SU-DHL-6 (cell line): ENCODE measurements at regions not wholly inside any gene's neighbourhood (a gene's known extent, or its start where the extent isn't known, plus 50 kb on each side); places are given as distances from the start of the nearest gene placed in this dataset.
A peak's percentile ranks its signal among the peaks of the same experiment; 100 is the strongest.

Experiments used
- H2AFZ ChIP-seq: fragments of 200-600 bp; sonication (generic); 2 replicates; pipeline ENCODE4 v1.6.1; 2014; ENCODE audit warnings: low read depth, mild to moderate bottlenecking, moderate library complexity, mixed read lengths, antibody characterized with exemption, low read length; ENCODE audit not compliant: severe bottlenecking
- H3F3A ChIP-seq: fragments of 200-600 bp; shearing (Covaris generic); 2 replicates; pipeline ENCODE4 v1.6.0; 2016; ENCODE audit warnings: antibody characterized with exemption, mild to moderate bottlenecking; ENCODE audit not compliant: insufficient read depth
- H3K27ac ChIP-seq: fragments of 200-600 bp; sonication (generic); 2 replicates; pipeline ENCODE4 v1.5.1; 2016; ENCODE audit warnings: low read depth, mild to moderate bottlenecking, low read length, moderate library complexity, mixed read lengths
- H3K27me3 ChIP-seq: fragments of 200-600 bp; sonication (generic), shearing (Covaris generic); 2 replicates; pipeline ENCODE4 v1.6.0; 2014; ENCODE audit warnings: mild to moderate bottlenecking, low read length
- H3K36me3 ChIP-seq: fragments of 200-600 bp; sonication (generic); 2 replicates; pipeline ENCODE4 v1.6.1; 2014; ENCODE audit warnings: mild to moderate bottlenecking, low read length, mixed read lengths
- H3K4me2 ChIP-seq: fragments of 300-600, 200-600 bp; shearing (Covaris generic), sonication (generic); 2 replicates; pipeline ENCODE4 v1.6.0; 2014; ENCODE audit warnings: low read length, low read depth, mild to moderate bottlenecking; ENCODE audit not compliant: poor library complexity, severe bottlenecking
- H3K4me3 ChIP-seq: fragments of 200-600 bp; sonication (generic); 2 replicates; pipeline ENCODE4 v1.5.1; 2014; ENCODE audit warnings: antibody characterized with exemption, low read length, mild to moderate bottlenecking, mixed read lengths; ENCODE audit not compliant: insufficient read depth, poor library complexity, severe bottlenecking
- H3K79me2 ChIP-seq: fragments of 200-600 bp; sonication (generic); 2 replicates; pipeline ENCODE4 v1.6.1; 2014; ENCODE audit warnings: mild to moderate bottlenecking, low read length, moderate library complexity; ENCODE audit not compliant: insufficient read depth
- H3K9ac ChIP-seq: fragments of 200-600 bp; sonication (generic); 2 replicates; pipeline ENCODE4 v1.7.0; 2014; ENCODE audit warnings: mild to moderate bottlenecking, low read length
- H3K9me2 ChIP-seq: fragments of 200-600 bp; sonication (generic); replicated peaks from 2 replicates; pipeline ENCODE4 v1.6.1; 2014; ENCODE audit warnings: low read length; ENCODE audit not compliant: insufficient read depth
- H3K9me3 ChIP-seq: fragments of 200-600 bp; sonication (generic); 2 replicates; pipeline ENCODE4 v1.6.1; 2014; ENCODE audit warnings: low read length, mixed read lengths; ENCODE audit not compliant: insufficient read depth
- H4K20me1 ChIP-seq: fragments of 200-600 bp; sonication (generic); 2 replicates; pipeline ENCODE4 v1.6.1; 2014; ENCODE audit warnings: low read depth, mild to moderate bottlenecking, antibody characterized with exemption, low read length, moderate library complexity, mixed read lengths
- CTCF ChIP-seq: fragments of 200-600 bp; sonication (generic); IDR thresholded peaks from one replicate; pipeline ENCODE4 v1.5.1; 2017; ENCODE audit warnings: antibody characterized with exemption, mild to moderate bottlenecking, low read length, moderate library complexity; ENCODE audit not compliant: insufficient read depth, poor library complexity, severe bottlenecking
- EZH2phosphoT487 ChIP-seq: fragments of 200-600 bp; sonication (generic), shearing (Covaris generic); conservative IDR thresholded peaks from 2 replicates; pipeline ENCODE4 v1.6.1; 2018; ENCODE audit warnings: mild to moderate bottlenecking, antibody characterized with exemption, low read length, moderate library complexity, mixed read lengths

DNA sequence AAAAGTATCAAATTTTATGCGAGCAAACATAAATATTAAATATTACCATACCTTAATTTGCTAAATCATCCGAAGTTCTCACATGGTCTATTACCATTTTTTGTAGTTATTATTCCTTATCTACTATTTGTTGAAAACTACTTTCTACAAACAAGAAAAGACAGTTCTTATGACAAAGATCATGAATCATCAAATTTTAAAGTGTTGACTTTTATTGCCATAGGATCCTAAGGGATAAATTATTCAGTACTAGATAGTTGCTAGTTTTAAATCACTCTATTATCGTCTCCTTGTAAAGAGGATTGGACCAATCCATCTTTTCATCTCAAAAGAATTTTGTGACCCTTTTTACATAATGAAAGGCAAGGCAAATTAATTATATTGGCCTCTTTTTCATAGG, 523.6 kb upstream of the TMEFF2 start:
- TF ChIP-seq CTCF (no peak), EZH2phosphoT487 (no peak)
- H3F3A ChIP-seq: no peaks in the 10 kb centered on the region
- no peaks in the 10 kb centered on the region for H3K36me3 ChIP-seq
- H3K9me2 ChIP-seq: no peaks in the 10 kb centered on the region
- H3K27me3 ChIP-seq: no peaks in the 10 kb centered on the region
- no peak overlapping the region for H3K4me3 ChIP-seq
- H3K27ac ChIP-seq: no peak overlapping the region
- no peak overlapping the region for H3K9ac ChIP-seq
- no peaks in the 10 kb centered on the region for H4K20me1 ChIP-seq
- no peaks in the 10 kb centered on the region for H3K9me3 ChIP-seq
- no peak overlapping the region for H3K4me2 ChIP-seq
- no peaks in the 10 kb centered on the region for H3K79me2 ChIP-seq
- no peak overlapping the region for H2AFZ ChIP-seq

GRCh38 chr2:192700934-192701333, 506.2 kb upstream of the TMEFF2 start:
- H3K4me3 ChIP-seq: no peak overlapping the region
- no peak overlapping the region for H3K9ac ChIP-seq
- H3K27ac ChIP-seq: no peak overlapping the region

DNA sequence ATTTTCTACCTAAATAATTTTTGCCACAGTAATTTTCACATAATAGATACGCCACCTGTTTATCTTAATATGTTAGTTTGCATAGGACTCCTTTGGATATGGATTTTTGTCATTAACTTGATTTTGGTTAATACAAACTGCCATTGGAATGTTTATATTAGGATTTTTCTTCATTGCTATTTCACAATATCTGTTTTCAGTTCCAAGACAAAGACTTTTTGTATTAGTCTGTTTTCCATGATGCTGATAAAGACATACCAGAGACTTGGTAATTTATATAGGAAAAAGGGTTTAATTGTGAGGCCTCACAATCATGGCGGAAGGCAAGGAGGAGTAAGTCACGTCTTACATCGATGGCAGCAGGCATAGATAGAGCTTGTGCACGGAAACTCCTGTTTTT, 503.1 kb upstream of the TMEFF2 start:
- no peak overlapping the region for H3K4me3 ChIP-seq
- H4K20me1 ChIP-seq: no peaks in the 10 kb centered on the region
- no peaks in the 10 kb centered on the region for H3K9me3 ChIP-seq
- H3K4me2 ChIP-seq: no peak overlapping the region
- no peak overlapping the region for H3K27ac ChIP-seq
- H3K9ac ChIP-seq: no peak overlapping the region
- no peak for TF ChIP-seq EZH2phosphoT487
- TF ChIP-seq CTCF: no peak
- no peaks in the 10 kb centered on the region for H3F3A ChIP-seq
- H3K79me2 ChIP-seq: no peaks in the 10 kb centered on the region
- no peak overlapping the region for H2AFZ ChIP-seq
- no peaks in the 10 kb centered on the region for H3K27me3 ChIP-seq
- no peaks in the 10 kb centered on the region for H3K36me3 ChIP-seq
- H3K9me2 ChIP-seq: no peaks in the 10 kb centered on the region

More at GRCh38 chr2:192700934-192701333, 506.2 kb upstream of the TMEFF2 start:
- Histone ChIP-seq H3K4me2 (no peak overlapping the region), H3K9me3 (no peaks in the 10 kb centered on the region), H4K20me1 (no peaks in the 10 kb centered on the region), H3K9me2 (no peaks in the 10 kb centered on the region), H3F3A (no peaks in the 10 kb centered on the region), H3K79me2 (no peaks in the 10 kb centered on the region), H2AFZ (no peak overlapping the region), H3K36me3 (no peaks in the 10 kb centered on the region), H3K27me3 (no peaks in the 10 kb centered on the region)
- TF ChIP-seq EZH2phosphoT487 (no peak), CTCF (no peak)

DNA sequence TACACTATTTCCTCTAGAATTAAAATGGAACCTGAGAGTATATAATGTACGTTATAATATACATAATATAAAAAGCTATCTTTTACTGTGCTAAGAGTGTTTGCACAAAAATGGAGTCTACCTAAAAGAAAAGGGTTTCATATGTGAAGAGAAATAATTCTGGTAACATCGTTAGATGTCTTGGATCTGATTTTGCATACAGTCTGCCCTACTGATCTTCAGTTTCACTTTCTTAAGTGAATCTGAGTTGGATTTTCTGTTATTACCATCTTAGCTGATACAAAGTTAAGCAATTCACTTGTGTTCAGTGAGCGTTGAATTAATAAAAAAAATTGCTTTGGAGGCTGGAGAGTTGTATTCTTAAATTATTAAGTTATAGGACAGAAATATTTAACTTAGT, 502.1 kb upstream of the TMEFF2 start:
- Histone ChIP-seq H4K20me1 (no peaks in the 10 kb centered on the region), H3K36me3 (no peaks in the 10 kb centered on the region), H2AFZ (no peak overlapping the region), H3K4me3 (no peak overlapping the region), H3K27ac (no peak overlapping the region), H3K9me3 (no peaks in the 10 kb centered on the region), H3F3A (no peaks in the 10 kb centered on the region), H3K27me3 (no peaks in the 10 kb centered on the region), H3K4me2 (peak overlapping the region; percentile 27), H3K79me2 (no peaks in the 10 kb centered on the region), H3K9me2 (no peaks in the 10 kb centered on the region), H3K9ac (no peak overlapping the region)
- TF ChIP-seq EZH2phosphoT487 (no peak), CTCF (no peak)
